ACC112 (cell line): ENCODE measurements at regions not wholly inside any gene's neighbourhood (a gene's known extent, or its start where the extent isn't known, plus 50 kb on each side); places are given as distances from the start of the nearest gene placed in this dataset.

Source experiments
- H2AFZ ChIP-seq: fragments of 200-600 bp; sonication (generic); one replicate; pipeline ENCODE4 v1.6.0; 2017; ENCODE audit warnings: antibody characterized with exemption, low read length; ENCODE audit not compliant: unreplicated experiment
- H3K27ac ChIP-seq: fragments of 200-600 bp; sonication (generic); 2 replicates; pipeline ENCODE4 v1.5.1; 2014; ENCODE audit warnings: low read depth, mild to moderate bottlenecking, antibody characterized with exemption, low read length, moderate library complexity
- H3K27me3 ChIP-seq: fragments of 200-600 bp; sonication (generic); 2 replicates; pipeline ENCODE4 v1.6.1; 2014; ENCODE audit warnings: mild to moderate bottlenecking, antibody characterized with exemption, low read length, moderate library complexity, mixed read lengths; ENCODE audit not compliant: insufficient read depth
- H3K36me3 ChIP-seq: fragments of 200-600 bp; sonication (generic); 2 replicates; pipeline ENCODE4 v1.6.1; 2016; ENCODE audit warnings: mild to moderate bottlenecking, antibody characterized with exemption, low read length, moderate library complexity, mixed read lengths; ENCODE audit not compliant: insufficient read depth
- H3K4me1 ChIP-seq: fragments of 200-600 bp; sonication (generic); one replicate; pipeline ENCODE4 v1.6.1; 2016; ENCODE audit warnings: low read length, mixed read lengths; ENCODE audit not compliant: insufficient read depth, unreplicated experiment, control insufficient read depth
- H3K4me3 ChIP-seq: fragments of 200-600 bp; sonication (generic); 2 replicates; pipeline ENCODE4 v1.5.1; 2014; ENCODE audit warnings: mild to moderate bottlenecking, low read depth, low read length
- H3K79me2 ChIP-seq: fragments of 200-600 bp; sonication (generic); one replicate; pipeline ENCODE4 v1.6.0; 2016; ENCODE audit warnings: low read length; ENCODE audit not compliant: control insufficient read depth, unreplicated experiment, insufficient read depth

GRCh38 chr5:72760259-72760658 lies 56.2 kb upstream of the TNPO1 start:
- Histone ChIP-seq H3K27ac (no peak overlapping the region), H3K79me2 (no peaks in the 10 kb centered on the region), H3K36me3 (no peaks in the 10 kb centered on the region), H3K4me3 (no peak overlapping the region), H2AFZ (no peak overlapping the region), H3K4me1 (no peaks in the 10 kb centered on the region), H3K27me3 (no peaks in the 10 kb centered on the region)

- H3K27me3 ChIP-seq, result no peaks in the 10 kb centered on the region
- no peaks in the 10 kb centered on the region for H3K4me1 ChIP-seq
- no peak overlapping the region for H3K4me3 ChIP-seq
- H3K27ac ChIP-seq, result no peak overlapping the region
- no peak overlapping the region for H2AFZ ChIP-seq
- no peaks in the 10 kb centered on the region for H3K79me2 ChIP-seq
- no peaks in the 10 kb centered on the region for H3K36me3 ChIP-seq
These were observed 63.6 kb upstream of the TNPO1 start for GRCh38 chr5:72752909-72753308.

- no peak overlapping the region for H3K4me3 ChIP-seq
These were observed 67.0 kb upstream of the TNPO1 start for GRCh38 chr5:72749362-72749997.

GRCh38 chr5:72747826-72748225 lies 68.6 kb upstream of the TNPO1 start:
- Histone ChIP-seq H3K79me2 (no peaks in the 10 kb centered on the region), H3K4me1 (no peaks in the 10 kb centered on the region), H3K27ac (no peak overlapping the region), H3K27me3 (no peaks in the 10 kb centered on the region), H3K36me3 (no peaks in the 10 kb centered on the region), H2AFZ (no peak overlapping the region), H3K4me3 (no peak overlapping the region)

More at GRCh38 chr5:72749362-72749997, 67.0 kb upstream of the TNPO1 start:
- Histone ChIP-seq H3K4me1 (no peaks in the 10 kb centered on the region), H2AFZ (no peak overlapping the region), H3K79me2 (no peaks in the 10 kb centered on the region), H3K27me3 (no peaks in the 10 kb centered on the region), H3K27ac (no peak overlapping the region), H3K36me3 (no peaks in the 10 kb centered on the region)

GRCh38 chr5:72746736-72747135 lies 69.7 kb upstream of the TNPO1 start:
- Histone ChIP-seq H3K27me3 (no peaks in the 10 kb centered on the region), H3K27ac (no peak overlapping the region), H3K79me2 (no peaks in the 10 kb centered on the region), H3K36me3 (no peaks in the 10 kb centered on the region), H3K4me3 (no peak overlapping the region), H3K4me1 (no peaks in the 10 kb centered on the region), H2AFZ (no peak overlapping the region)

- no peak overlapping the region for H3K4me3 ChIP-seq
- H3K27ac ChIP-seq, result no peak overlapping the region
- no peak overlapping the region for H2AFZ ChIP-seq
- H3K4me1 ChIP-seq, result no peaks in the 10 kb centered on the region
- H3K79me2 ChIP-seq, result no peaks in the 10 kb centered on the region
- H3K36me3 ChIP-seq, result no peaks in the 10 kb centered on the region
- H3K27me3 ChIP-seq, result no peaks in the 10 kb centered on the region
These were observed 72.3 kb upstream of the TNPO1 start for GRCh38 chr5:72744136-72744535.

GRCh38 chr5:72741805-72742204 lies 74.7 kb upstream of the TNPO1 start:
- H3K4me1 ChIP-seq, result no peaks in the 10 kb centered on the region
- no peaks in the 10 kb centered on the region for H3K27me3 ChIP-seq
- H3K79me2 ChIP-seq, result no peaks in the 10 kb centered on the region
- H3K36me3 ChIP-seq, result no peaks in the 10 kb centered on the region
- H3K27ac ChIP-seq, result no peak overlapping the region
- no peak overlapping the region for H3K4me3 ChIP-seq
- no peak overlapping the region for H2AFZ ChIP-seq

GRCh38 chr5:72733810-72734209 lies 82.7 kb upstream of the TNPO1 start:
- no peaks in the 10 kb centered on the region for H3K79me2 ChIP-seq
- no peaks in the 10 kb centered on the region for H3K27me3 ChIP-seq
- H3K36me3 ChIP-seq, result no peaks in the 10 kb centered on the region
- no peak overlapping the region for H2AFZ ChIP-seq
- H3K4me3 ChIP-seq, result no peak overlapping the region
- H3K4me1 ChIP-seq, result no peaks in the 10 kb centered on the region
- no peak overlapping the region for H3K27ac ChIP-seq

GRCh38 chr5:72723581-72723980 lies 92.9 kb upstream of the TNPO1 start:
- Histone ChIP-seq H3K36me3 (no peaks in the 10 kb centered on the region), H3K27ac (no peak overlapping the region), H3K27me3 (no peaks in the 10 kb centered on the region), H3K4me3 (no peak overlapping the region), H2AFZ (no peak overlapping the region), H3K4me1 (no peaks in the 10 kb centered on the region), H3K79me2 (no peaks in the 10 kb centered on the region)

GRCh38 chr5:72722792-72723452 lies 93.5 kb upstream of the TNPO1 start:
- Histone ChIP-seq H3K4me1 (no peaks in the 10 kb centered on the region), H3K79me2 (no peaks in the 10 kb centered on the region), H3K36me3 (no peaks in the 10 kb centered on the region), H2AFZ (no peak overlapping the region), H3K27me3 (no peaks in the 10 kb centered on the region), H3K4me3 (no peak overlapping the region), H3K27ac (no peak overlapping the region)

- Histone ChIP-seq H2AFZ (no peak overlapping the region), H3K27ac (no peak overlapping the region), H3K36me3 (no peaks in the 10 kb centered on the region), H3K79me2 (no peaks in the 10 kb centered on the region), H3K4me3 (no peak overlapping the region), H3K4me1 (no peaks in the 10 kb centered on the region), H3K27me3 (no peaks in the 10 kb centered on the region)
These were observed 94.6 kb upstream of the TNPO1 start for GRCh38 chr5:72721844-72722243.
